ENCODE measurements at regions not wholly inside any gene's neighbourhood (a gene's known extent, or its start where the extent isn't known, plus 50 kb on each side); places are given as distances from the start of the nearest gene placed in this dataset.

GRCh38 chr1:60169206-60169605 is 95.6 kb upstream of the C1orf87 start:
- in situ Hi-C loops (cut with MboI; ENCODE audit: low pct_unique_long_range_greater_than_20kb, low sequenced_read_pairs): no loop called here
- no peak for DNase-seq

- in situ Hi-C loops (cut with MboI; ENCODE audit: low pct_unique_long_range_greater_than_20kb, low sequenced_read_pairs): no loop called here
- no peak for DNase-seq
These were observed 89.4 kb upstream of the C1orf87 start for GRCh38 chr1:60162936-60163335.

GRCh38 chr1:60160141-60160540 is 86.6 kb upstream of the C1orf87 start:
- DNase-seq: no peak
- in situ Hi-C loops (cut with MboI; ENCODE audit: low pct_unique_long_range_greater_than_20kb, low sequenced_read_pairs): no loop called here

GRCh38 chr1:60156371-60156770 is 82.8 kb upstream of the C1orf87 start:
- DNase-seq: no peak
- in situ Hi-C loops (cut with MboI; ENCODE audit: low pct_unique_long_range_greater_than_20kb, low sequenced_read_pairs): no loop called here

GRCh38 chr1:60153961-60154360 is 80.4 kb upstream of the C1orf87 start:
- in situ Hi-C loops (cut with MboI; ENCODE audit: low pct_unique_long_range_greater_than_20kb, low sequenced_read_pairs): no loop called here
- DNase-seq: no peak

GRCh38 chr1:60152891-60153290 is 79.3 kb upstream of the C1orf87 start:
- in situ Hi-C loops (cut with MboI; ENCODE audit: low pct_unique_long_range_greater_than_20kb, low sequenced_read_pairs): no loop called here
- DNase-seq: no peak

GRCh38 chr1:60151311-60151710 is 77.7 kb upstream of the C1orf87 start:
- DNase-seq: no peak
- in situ Hi-C loops (cut with MboI; ENCODE audit: low pct_unique_long_range_greater_than_20kb, low sequenced_read_pairs): no loop called here

- no peak for DNase-seq
- in situ Hi-C loops (cut with MboI; ENCODE audit: low pct_unique_long_range_greater_than_20kb, low sequenced_read_pairs): no loop called here
These were observed 75.7 kb upstream of the C1orf87 start for GRCh38 chr1:60149251-60149650.

- DNase-seq: no peak
- in situ Hi-C loops (cut with MboI; ENCODE audit: low pct_unique_long_range_greater_than_20kb, low sequenced_read_pairs): no loop called here
These were observed 73.3 kb upstream of the C1orf87 start for GRCh38 chr1:60146884-60147283.

GRCh38 chr1:60145771-60146170 is 72.2 kb upstream of the C1orf87 start:
- in situ Hi-C loops (cut with MboI; ENCODE audit: low pct_unique_long_range_greater_than_20kb, low sequenced_read_pairs): no loop called here
- DNase-seq: no peak

- DNase-seq: no peak
- in situ Hi-C loops (cut with MboI; ENCODE audit: low pct_unique_long_range_greater_than_20kb, low sequenced_read_pairs): no loop called here
These were observed 68.2 kb upstream of the C1orf87 start for GRCh38 chr1:60141743-60142142.

GRCh38 chr1:60141276-60141675 is 67.7 kb upstream of the C1orf87 start:
- DNase-seq: no peak
- in situ Hi-C loops (cut with MboI; ENCODE audit: low pct_unique_long_range_greater_than_20kb, low sequenced_read_pairs): no loop called here

- in situ Hi-C loops (cut with MboI; ENCODE audit: low pct_unique_long_range_greater_than_20kb, low sequenced_read_pairs): no loop called here
- no peak for DNase-seq
These were observed 63.8 kb upstream of the C1orf87 start for GRCh38 chr1:60137406-60137805.

GRCh38 chr1:60136395-60136794 is 62.8 kb upstream of the C1orf87 start:
- no peak for DNase-seq
- in situ Hi-C loops (cut with MboI; ENCODE audit: low pct_unique_long_range_greater_than_20kb, low sequenced_read_pairs): no loop called here

- DNase-seq: no peak
- in situ Hi-C loops (cut with MboI; ENCODE audit: low pct_unique_long_range_greater_than_20kb, low sequenced_read_pairs): no loop called here
These were observed 61.1 kb upstream of the C1orf87 start for GRCh38 chr1:60134716-60135115.

- in situ Hi-C loops (cut with MboI; ENCODE audit: low pct_unique_long_range_greater_than_20kb, low sequenced_read_pairs): no loop called here
- DNase-seq: no peak
These were observed 60.3 kb upstream of the C1orf87 start for GRCh38 chr1:60133848-60134247.

GRCh38 chr1:60133000-60133673 is 59.6 kb upstream of the C1orf87 start:
- in situ Hi-C loops (cut with MboI; ENCODE audit: low pct_unique_long_range_greater_than_20kb, low sequenced_read_pairs): no loop called here
- peak; percentile 69 for DNase-seq

- no peak for DNase-seq
- in situ Hi-C loops (cut with MboI; ENCODE audit: low pct_unique_long_range_greater_than_20kb, low sequenced_read_pairs): no loop called here
These were observed 58.5 kb upstream of the C1orf87 start for GRCh38 chr1:60132108-60132507.

GRCh38 chr1:60130703-60131102 is 57.1 kb upstream of the C1orf87 start:
- in situ Hi-C loops (cut with MboI; ENCODE audit: low pct_unique_long_range_greater_than_20kb, low sequenced_read_pairs): no loop called here
- no peak for DNase-seq

- in situ Hi-C loops (cut with MboI; ENCODE audit: low pct_unique_long_range_greater_than_20kb, low sequenced_read_pairs): no loop called here
- no peak for DNase-seq
These were observed 56.3 kb upstream of the C1orf87 start for GRCh38 chr1:60129911-60130310.

- in situ Hi-C loops (cut with MboI; ENCODE audit: low pct_unique_long_range_greater_than_20kb, low sequenced_read_pairs): no loop called here
- DNase-seq: no peak
These were observed 53.2 kb upstream of the C1orf87 start for GRCh38 chr1:60126723-60127122.

Data from KBM-7 (cell line).